DOHH2 (cell line): ENCODE measurements at regions not wholly inside any gene's neighbourhood (a gene's known extent, or its start where the extent isn't known, plus 50 kb on each side); places are given as distances from the start of the nearest gene placed in this dataset.

Source experiments
- EZH2phosphoT487 ChIP-seq: fragments of 200-600 bp; sonication (generic); IDR thresholded peaks from 2 replicates; pipeline ENCODE4 v1.6.1; 2017; ENCODE audit warnings: borderline replicate concordance, mild to moderate bottlenecking, antibody characterized with exemption, low read length, moderate library complexity, mixed read lengths
- TF ChIP-seq, protein P1 (sequence below): fragments of 200-600 bp; sonication (generic); IDR thresholded peaks from one replicate; pipeline ENCODE4 v1.5.1; 2014; ENCODE audit warnings: antibody characterized with exemption, mild to moderate bottlenecking, low read depth, low read length; ENCODE audit not compliant: poor library complexity, severe bottlenecking

DNA sequence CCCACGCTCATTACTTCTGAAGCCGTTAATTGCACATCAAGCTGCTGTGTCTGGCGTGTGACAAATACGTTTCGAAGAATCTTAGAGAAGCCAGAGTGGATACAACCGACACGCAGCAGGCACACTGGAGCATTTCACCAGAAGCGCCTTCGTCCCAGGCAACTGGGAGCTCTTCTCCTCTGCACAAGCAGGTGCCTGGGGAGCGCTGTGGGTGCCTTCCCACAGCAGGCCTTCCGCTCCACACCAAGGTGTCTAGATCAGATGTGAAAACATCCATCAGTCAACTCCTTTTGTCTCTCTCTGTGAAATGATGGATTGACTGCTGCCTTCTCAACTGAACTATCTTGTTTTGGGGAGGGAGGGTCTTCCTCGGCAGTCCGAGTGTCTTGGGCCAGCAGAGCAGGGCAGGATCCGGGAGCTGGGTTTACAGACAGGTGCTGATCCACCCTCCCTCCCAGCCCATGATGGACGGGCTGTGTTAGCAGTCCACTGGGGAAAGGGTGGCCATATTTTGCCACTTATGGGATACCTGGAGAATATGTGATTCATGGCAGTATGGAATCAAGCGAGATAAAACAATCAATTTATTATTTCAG lies 326.3 kb downstream of the TCERG1L start:
- TF ChIP-seq, protein P1, sequence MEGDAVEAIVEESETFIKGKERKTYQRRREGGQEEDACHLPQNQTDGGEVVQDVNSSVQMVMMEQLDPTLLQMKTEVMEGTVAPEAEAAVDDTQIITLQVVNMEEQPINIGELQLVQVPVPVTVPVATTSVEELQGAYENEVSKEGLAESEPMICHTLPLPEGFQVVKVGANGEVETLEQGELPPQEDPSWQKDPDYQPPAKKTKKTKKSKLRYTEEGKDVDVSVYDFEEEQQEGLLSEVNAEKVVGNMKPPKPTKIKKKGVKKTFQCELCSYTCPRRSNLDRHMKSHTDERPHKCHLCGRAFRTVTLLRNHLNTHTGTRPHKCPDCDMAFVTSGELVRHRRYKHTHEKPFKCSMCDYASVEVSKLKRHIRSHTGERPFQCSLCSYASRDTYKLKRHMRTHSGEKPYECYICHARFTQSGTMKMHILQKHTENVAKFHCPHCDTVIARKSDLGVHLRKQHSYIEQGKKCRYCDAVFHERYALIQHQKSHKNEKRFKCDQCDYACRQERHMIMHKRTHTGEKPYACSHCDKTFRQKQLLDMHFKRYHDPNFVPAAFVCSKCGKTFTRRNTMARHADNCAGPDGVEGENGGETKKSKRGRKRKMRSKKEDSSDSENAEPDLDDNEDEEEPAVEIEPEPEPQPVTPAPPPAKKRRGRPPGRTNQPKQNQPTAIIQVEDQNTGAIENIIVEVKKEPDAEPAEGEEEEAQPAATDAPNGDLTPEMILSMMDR, result no peak
- TF ChIP-seq EZH2phosphoT487, result no peak
